HEK293 (cell line): ENCODE measurements at regions not wholly inside any gene's neighbourhood (a gene's known extent, or its start where the extent isn't known, plus 50 kb on each side); places are given as distances from the start of the nearest gene placed in this dataset.
A peak's percentile ranks its signal among the peaks of the same experiment; 100 is the strongest.

Source experiments
- CTCF ChIA-PET: fragments of 350-600 bp; formaldehyde crosslinking; extraction: SDS; loops from one replicate; lab custom pipeline; 2021; ENCODE audit warnings: antibody characterized with exemption; lab: Yijun Ruan, JAX
- POLR2A ChIA-PET: fragments of 300-600 bp; formaldehyde crosslinking; extraction: SDS; loops from one replicate; lab custom pipeline; 2020; ENCODE audit warnings: antibody characterized with exemption, inconsistent platforms; lab: Yijun Ruan, JAX
- H3K27ac ChIP-seq: fragments of 200-500 bp; sonication (Bioruptor generic); 2 replicates; pipeline ENCODE4 v1.5.1; 2014; ENCODE audit warnings: low read depth, low read length, control low read depth, inconsistent platforms; ENCODE audit errors: extremely low read depth
- H3K36me3 ChIP-seq, 2 experiments: fragments of 200-500 bp in 1 of 2; sonication (Bioruptor generic) in 1 of 2; 1 replicate in 1 of 2; 2 replicates in 1 of 2; pipeline ENCODE4 v1.5.1; 2014 to 2017; ENCODE audit warnings: inconsistent platforms in 2 of 2, low read length in 2 of 2; ENCODE audit not compliant: control insufficient read depth in 2 of 2, insufficient read depth in 1 of 2
- H3K4me1 ChIP-seq: fragments of 200-500 bp; sonication (Bioruptor generic); 2 replicates; pipeline ENCODE4 v1.5.1; 2014; ENCODE audit warnings: mild to moderate bottlenecking, low read length, inconsistent platforms; ENCODE audit not compliant: control insufficient read depth, insufficient read depth
- H3K4me3 ChIP-seq: 2 replicates; pipeline ENCODE4 v1.5.1; 2011; ENCODE audit warnings: low read depth, mild to moderate bottlenecking, control low read depth, low read length, moderate library complexity
- H3K9me3 ChIP-seq: fragments of 200-500 bp; sonication (Bioruptor generic); 2 replicates; pipeline ENCODE4 v1.5.1; 2014; ENCODE audit warnings: low read depth, low read length, inconsistent platforms; ENCODE audit not compliant: control insufficient read depth, insufficient read depth
- GLIS2 ChIP-seq: fragments of 450-650 bp; formaldehyde crosslinking; IDR thresholded peaks from 2 replicates; pipeline ENCODE4 v1.5.1; 2016; ENCODE audit warnings: missing biosample characterization, missing genetic modification characterization
- HIC1 ChIP-seq: fragments of 450-650 bp; formaldehyde crosslinking; IDR thresholded peaks from 2 replicates; pipeline ENCODE4 v1.5.1; 2016; ENCODE audit warnings: missing biosample characterization, missing genetic modification characterization
- PRDM4 ChIP-seq: fragments of 450-650 bp; formaldehyde crosslinking; IDR thresholded peaks from 2 replicates; pipeline ENCODE4 v1.5.1; 2017; ENCODE audit warnings: missing biosample characterization, missing genetic modification characterization
- TCF7L2 ChIP-seq: IDR thresholded peaks from 2 replicates; pipeline ENCODE4 v1.6.1; 2011; ENCODE audit warnings: low read depth, mild to moderate bottlenecking, inconsistent platforms, low read length, moderate library complexity, borderline replicate concordance
- ZBTB1 ChIP-seq: fragments of 450-650 bp; formaldehyde crosslinking; IDR thresholded peaks from 2 replicates; pipeline ENCODE4 v1.5.1; 2016; ENCODE audit warnings: missing biosample characterization, missing genetic modification characterization
- ZNF112 ChIP-seq: fragments of 450-650 bp; formaldehyde crosslinking; IDR thresholded peaks from 2 replicates; pipeline ENCODE4 v1.5.0; 2017; ENCODE audit warnings: missing biosample characterization, missing genetic modification characterization
- ZNF140 ChIP-seq: fragments of 450-650 bp; formaldehyde crosslinking; IDR thresholded peaks from 2 replicates; pipeline ENCODE4 v1.5.1; 2016; ENCODE audit warnings: missing biosample characterization, missing genetic modification characterization
- ZNF146 ChIP-seq: fragments of 450-650 bp; formaldehyde crosslinking; IDR thresholded peaks from 2 replicates; pipeline ENCODE4 v1.5.1; 2016; ENCODE audit warnings: missing biosample characterization, missing genetic modification characterization
- ZNF221 ChIP-seq: fragments of 450-650 bp; formaldehyde crosslinking; IDR thresholded peaks from 2 replicates; pipeline ENCODE4 v1.5.1; 2017; ENCODE audit warnings: missing biosample characterization, missing genetic modification characterization, borderline replicate concordance
- ZNF26 ChIP-seq: fragments of 450-650 bp; formaldehyde crosslinking; IDR thresholded peaks from 2 replicates; pipeline ENCODE4 v1.5.1; 2016; ENCODE audit warnings: missing biosample characterization, missing genetic modification characterization
- ZNF341 ChIP-seq: fragments of 450-650 bp; formaldehyde crosslinking; IDR thresholded peaks from 2 replicates; pipeline ENCODE4; 2016; ENCODE audit warnings: low read depth, missing biosample characterization, missing genetic modification characterization
- ZNF76 ChIP-seq: fragments of 450-650 bp; formaldehyde crosslinking; IDR thresholded peaks from 2 replicates; pipeline ENCODE4; 2016; ENCODE audit warnings: low read depth, missing biosample characterization, missing genetic modification characterization, borderline replicate concordance
- ZNF837 ChIP-seq: fragments of 450-650 bp; formaldehyde crosslinking; IDR thresholded peaks from 2 replicates; pipeline ENCODE4 v1.5.1; 2016; ENCODE audit warnings: missing biosample characterization, missing genetic modification characterization
- TF ChIP-seq, protein P1 (sequence below): fragments of 450-650 bp; formaldehyde crosslinking; IDR thresholded peaks from 2 replicates; pipeline ENCODE4 v1.5.1; 2017; ENCODE audit warnings: missing biosample characterization, mild to moderate bottlenecking, missing genetic modification characterization, moderate library complexity
- TF ChIP-seq, protein P2 (sequence below): fragments of 450-650 bp; formaldehyde crosslinking; IDR thresholded peaks from 2 replicates; pipeline ENCODE4 v1.5.1; 2017; ENCODE audit warnings: missing biosample characterization, missing genetic modification characterization

- Histone ChIP-seq H3K9me3 (no peaks in the 10 kb centered on the region), H3K4me1 (no peaks in the 10 kb centered on the region), H3K4me3 (no peak overlapping the region), H3K27ac (no peak overlapping the region), H3K36me3 (no peaks in the 10 kb centered on the region)
- ChIA-PET CTCF (interaction anchor here (2.3 to 3.9 kb wide), 4 partner anchors 10 to 20 kb away, joined by 9 to 29 read pairs (median 22); no protein-coding TSS in a partner anchor), POLR2A (no interaction called here)
- TF ChIP-seq ZNF837 (tag by site-specific recombination), result no peak
- peak; percentile 63 for TF ChIP-seq ZNF341 (tag by site-specific recombination)
Measured at GRCh38 chr16:85265161-85265784, 153.0 kb upstream of the CIBAR2 start.

DNA sequence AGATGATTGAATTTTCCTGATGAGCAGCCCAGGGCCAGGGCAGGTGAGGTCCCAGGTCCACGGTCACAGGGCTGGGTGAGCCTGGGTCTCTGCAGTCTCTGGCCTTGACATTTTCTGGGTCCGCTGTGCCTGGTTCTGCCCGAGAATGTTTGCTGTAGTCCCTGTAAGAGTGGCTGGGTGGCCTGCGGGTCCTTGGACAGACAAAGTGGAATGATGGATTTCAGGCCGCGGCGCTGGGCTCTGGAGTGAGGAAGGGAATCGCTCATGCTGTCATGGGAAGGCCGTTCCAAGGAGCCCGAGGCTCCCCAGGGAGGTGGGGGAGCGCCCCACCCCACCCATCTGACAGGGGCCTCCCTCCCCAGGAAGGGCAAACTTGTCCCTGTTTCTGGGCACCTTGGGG is 153.5 kb upstream of the CIBAR2 start:
- no peak overlapping the region for H3K27ac ChIP-seq
- H3K36me3 ChIP-seq, result no peaks in the 10 kb centered on the region
- POLR2A ChIA-PET, result no interaction called here
- H3K4me1 ChIP-seq, result no peaks in the 10 kb centered on the region
- TF ChIP-seq ZBTB1 (tag by site-specific recombination) (no peak), HIC1 (tag by site-specific recombination) (no peak), TCF7L2 (no peak), GLIS2 (tag by site-specific recombination) (no peak)
- TF ChIP-seq, protein P1, sequence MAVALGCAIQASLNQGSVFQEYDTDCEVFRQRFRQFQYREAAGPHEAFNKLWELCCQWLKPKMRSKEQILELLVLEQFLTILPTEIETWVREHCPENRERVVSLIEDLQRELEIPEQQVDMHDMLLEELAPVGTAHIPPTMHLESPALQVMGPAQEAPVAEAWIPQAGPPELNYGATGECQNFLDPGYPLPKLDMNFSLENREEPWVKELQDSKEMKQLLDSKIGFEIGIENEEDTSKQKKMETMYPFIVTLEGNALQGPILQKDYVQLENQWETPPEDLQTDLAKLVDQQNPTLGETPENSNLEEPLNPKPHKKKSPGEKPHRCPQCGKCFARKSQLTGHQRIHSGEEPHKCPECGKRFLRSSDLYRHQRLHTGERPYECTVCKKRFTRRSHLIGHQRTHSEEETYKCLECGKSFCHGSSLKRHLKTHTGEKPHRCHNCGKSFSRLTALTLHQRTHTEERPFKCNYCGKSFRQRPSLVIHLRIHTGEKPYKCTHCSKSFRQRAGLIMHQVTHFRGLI, result no peak
- CTCF ChIA-PET, result interaction anchor here (1.5 to 3.9 kb wide), 3 partner anchors 10 to 151 kb away, joined by 4 to 18 read pairs (median 7); no protein-coding TSS in a partner anchor
- H3K4me3 ChIP-seq, result no peak overlapping the region
- H3K9me3 ChIP-seq, result no peaks in the 10 kb centered on the region

- TF ChIP-seq ZNF26 (tag by site-specific recombination) (no peak), ZNF140 (tag by site-specific recombination) (no peak), ZNF146 (tag by site-specific recombination) (no peak), PRDM4 (tag by site-specific recombination) (no peak), ZNF112 (no peak), ZBTB1 (tag by site-specific recombination) (no peak), TCF7L2 (no peak), ZNF221 (tag by site-specific recombination) (no peak), ZNF76 (tag by site-specific recombination) (no peak)
- TF ChIP-seq, protein P2, sequence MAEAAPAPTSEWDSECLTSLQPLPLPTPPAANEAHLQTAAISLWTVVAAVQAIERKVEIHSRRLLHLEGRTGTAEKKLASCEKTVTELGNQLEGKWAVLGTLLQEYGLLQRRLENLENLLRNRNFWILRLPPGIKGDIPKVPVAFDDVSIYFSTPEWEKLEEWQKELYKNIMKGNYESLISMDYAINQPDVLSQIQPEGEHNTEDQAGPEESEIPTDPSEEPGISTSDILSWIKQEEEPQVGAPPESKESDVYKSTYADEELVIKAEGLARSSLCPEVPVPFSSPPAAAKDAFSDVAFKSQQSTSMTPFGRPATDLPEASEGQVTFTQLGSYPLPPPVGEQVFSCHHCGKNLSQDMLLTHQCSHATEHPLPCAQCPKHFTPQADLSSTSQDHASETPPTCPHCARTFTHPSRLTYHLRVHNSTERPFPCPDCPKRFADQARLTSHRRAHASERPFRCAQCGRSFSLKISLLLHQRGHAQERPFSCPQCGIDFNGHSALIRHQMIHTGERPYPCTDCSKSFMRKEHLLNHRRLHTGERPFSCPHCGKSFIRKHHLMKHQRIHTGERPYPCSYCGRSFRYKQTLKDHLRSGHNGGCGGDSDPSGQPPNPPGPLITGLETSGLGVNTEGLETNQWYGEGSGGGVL, result no peak
- TF ChIP-seq, all 188 proteins: peak for 0
- no peak overlapping the region for H3K27ac ChIP-seq
- H3K36me3 ChIP-seq, result no peaks in the 10 kb centered on the region
- POLR2A ChIA-PET, result no interaction called here
- H3K9me3 ChIP-seq, result no peaks in the 10 kb centered on the region
- H3K4me1 ChIP-seq, result no peaks in the 10 kb centered on the region
- H3K4me3 ChIP-seq, result no peak overlapping the region
- CTCF ChIA-PET, result interaction anchor here (0.5 to 3.9 kb wide), 8 partner anchors 8 to 155 kb away, joined by 3 to 18 read pairs (median 4); no protein-coding TSS in a partner anchor
Measured at GRCh38 chr16:85266857-85267256, 154.6 kb upstream of the CIBAR2 start.
